Neuron (in vitro differentiated cells): ENCODE measurements at regions not wholly inside any gene's neighbourhood (a gene's known extent, or its start where the extent isn't known, plus 50 kb on each side); places are given as distances from the start of the nearest gene placed in this dataset.
"Not testable (repeated sequence)": the region's sequence is repeated elsewhere in the genome, so short reads cannot be mapped to it uniquely, and the experiment has no call there.

Source experiments
- H2AFZ ChIP-seq: one replicate; pipeline ENCODE4 v1.6.1; 2013; ENCODE audit warnings: low read depth, mild to moderate bottlenecking, inconsistent platforms, low read length, moderate library complexity
- H3K27me3 ChIP-seq: one replicate; pipeline ENCODE4 v1.6.1; 2013; ENCODE audit warnings: low read length; ENCODE audit not compliant: insufficient read depth
- H3K36me3 ChIP-seq: one replicate; pipeline ENCODE4 v1.6.1; 2013; ENCODE audit warnings: low read length; ENCODE audit not compliant: insufficient read depth
- H3K4me1 ChIP-seq: one replicate; pipeline ENCODE4 v1.6.1; 2013; ENCODE audit warnings: low read length; ENCODE audit not compliant: insufficient read depth
- H3K4me3 ChIP-seq: 2 replicates; pipeline ENCODE4 v1.5.1; 2013; ENCODE audit warnings: mild to moderate bottlenecking, low read length, moderate library complexity
- H3K9me3 ChIP-seq: one replicate; pipeline ENCODE4 v1.6.1; 2013; ENCODE audit warnings: low read length

DNA sequence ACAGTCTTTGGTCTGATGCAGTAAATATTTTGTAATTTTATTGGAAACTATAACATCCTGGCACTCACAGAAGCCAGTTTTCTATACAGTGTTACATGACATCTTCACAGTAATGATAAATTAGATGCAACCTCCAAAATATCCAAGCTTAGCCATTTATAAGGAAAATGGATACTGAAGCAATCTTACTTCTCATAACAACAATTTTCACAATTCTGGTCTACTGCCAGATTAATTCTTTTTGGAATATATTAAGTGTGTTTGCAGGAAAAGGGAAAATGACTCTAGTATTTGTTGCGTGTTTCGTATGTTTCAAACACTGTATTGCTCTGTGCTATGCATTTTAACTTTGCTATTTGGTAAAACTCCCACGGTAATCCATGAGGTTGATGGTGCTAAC is 1870.9 kb downstream of the ARAP2 start:
- Histone ChIP-seq H3K9me3 (no peaks in the 10 kb centered on the region), H3K27me3 (no peaks in the 10 kb centered on the region), H3K36me3 (no peaks in the 10 kb centered on the region), H2AFZ (no peak overlapping the region), H3K4me1 (no peaks in the 10 kb centered on the region), H3K4me3 (no peak overlapping the region)

- Histone ChIP-seq H3K9me3 (no peaks in the 10 kb centered on the region), H3K4me3 (no peak overlapping the region), H3K4me1 (no peaks in the 10 kb centered on the region), H2AFZ (no peak overlapping the region), H3K27me3 (no peaks in the 10 kb centered on the region), H3K36me3 (no peaks in the 10 kb centered on the region)
Measured at GRCh38 chr4:34412233-34412632, 1832.1 kb downstream of the ARAP2 start.

GRCh38 chr4:34412911-34413310 is 1831.4 kb downstream of the ARAP2 start:
- Histone ChIP-seq H3K27me3 (no peaks in the 10 kb centered on the region), H3K36me3 (no peaks in the 10 kb centered on the region), H3K4me1 (no peaks in the 10 kb centered on the region), H3K9me3 (no peaks in the 10 kb centered on the region), H3K4me3 (no peak overlapping the region), H2AFZ (no peak overlapping the region)

DNA sequence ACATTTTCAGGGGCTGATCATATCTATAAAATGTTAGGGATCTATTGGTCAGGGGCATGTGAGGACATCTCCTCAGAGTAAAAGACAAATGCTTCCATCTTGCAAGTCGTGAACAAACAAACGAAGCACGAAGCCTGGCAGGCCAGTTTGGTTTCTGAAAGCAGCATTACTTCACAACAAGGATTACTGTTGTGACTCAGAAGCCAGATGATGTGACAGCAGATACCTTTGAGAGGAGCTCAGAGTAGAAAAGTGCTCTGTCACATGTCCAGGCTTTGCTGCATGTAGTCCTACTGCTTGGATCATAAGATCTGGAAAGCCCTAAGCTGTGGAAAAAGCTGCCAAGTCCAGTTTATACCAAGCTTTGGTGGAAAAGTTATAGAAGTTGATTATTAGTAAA is 1827.2 kb downstream of the ARAP2 start:
- no peak overlapping the region for H3K4me3 ChIP-seq
- no peaks in the 10 kb centered on the region for H3K9me3 ChIP-seq
- H3K36me3 ChIP-seq, result no peaks in the 10 kb centered on the region
- no peaks in the 10 kb centered on the region for H3K27me3 ChIP-seq
- no peak overlapping the region for H2AFZ ChIP-seq
- H3K4me1 ChIP-seq, result no peaks in the 10 kb centered on the region

DNA sequence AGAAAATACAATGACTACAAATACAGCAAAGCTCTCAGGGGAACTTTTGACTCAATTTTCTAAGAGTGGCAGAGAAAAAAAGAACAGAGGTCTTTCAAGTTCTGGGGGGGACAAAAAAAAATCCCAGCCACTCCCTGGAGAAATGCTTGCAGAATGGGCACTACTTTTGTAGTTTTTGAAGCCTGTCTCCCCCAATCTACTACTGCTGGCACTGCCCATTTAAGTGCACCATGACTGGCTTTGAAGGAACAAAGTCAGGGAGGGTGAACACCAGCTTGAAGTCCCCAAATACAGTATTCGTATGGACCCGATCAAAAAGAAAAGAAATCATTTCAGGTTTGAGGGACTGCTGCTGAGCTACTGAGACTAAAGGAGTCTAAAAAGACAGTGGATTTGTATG is 1824.4 kb downstream of the ARAP2 start:
- H3K4me1 ChIP-seq, result peaks cover 10% of the 10 kb centered on the region
- H3K4me3 ChIP-seq, result no peak overlapping the region
- no peaks in the 10 kb centered on the region for H3K36me3 ChIP-seq
- H2AFZ ChIP-seq, result no peak overlapping the region
- no peaks in the 10 kb centered on the region for H3K27me3 ChIP-seq
- H3K9me3 ChIP-seq, result no peaks in the 10 kb centered on the region

DNA sequence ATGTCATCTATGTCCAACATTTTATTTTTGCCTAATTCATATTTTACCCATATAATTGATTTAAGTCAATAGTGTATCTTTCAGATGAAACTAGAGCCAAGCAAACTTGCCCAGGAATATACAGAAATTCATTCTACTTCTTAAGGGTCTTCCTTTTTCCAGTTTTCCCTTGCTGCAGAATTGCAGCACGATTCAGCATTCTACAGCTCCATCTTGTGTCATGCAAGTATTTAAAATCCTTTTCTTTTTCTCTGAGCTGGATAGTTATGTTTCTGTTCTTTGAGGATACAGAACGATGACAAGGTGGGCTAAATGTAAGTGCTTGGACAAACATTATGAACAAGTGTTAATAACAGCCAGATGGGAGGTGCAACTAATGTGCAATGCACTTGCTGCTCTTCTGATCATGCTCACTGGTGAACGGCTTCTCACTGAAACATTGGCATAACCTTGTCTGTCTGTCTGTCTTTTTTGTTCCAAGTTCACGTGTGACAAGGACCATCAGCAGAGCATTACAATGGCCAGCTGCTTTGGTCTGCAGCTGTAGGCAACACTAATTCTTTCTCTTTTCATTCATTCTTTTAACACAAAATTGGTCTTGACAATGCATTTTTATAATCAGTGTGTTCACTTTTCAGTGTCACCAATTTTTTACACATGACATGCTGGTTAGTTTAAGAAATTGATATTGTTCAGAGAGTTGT is 1821.7 kb downstream of the ARAP2 start:
- Histone ChIP-seq H2AFZ (no peak overlapping the region), H3K4me1 (peaks cover 10% of the 10 kb centered on the region)

DNA sequence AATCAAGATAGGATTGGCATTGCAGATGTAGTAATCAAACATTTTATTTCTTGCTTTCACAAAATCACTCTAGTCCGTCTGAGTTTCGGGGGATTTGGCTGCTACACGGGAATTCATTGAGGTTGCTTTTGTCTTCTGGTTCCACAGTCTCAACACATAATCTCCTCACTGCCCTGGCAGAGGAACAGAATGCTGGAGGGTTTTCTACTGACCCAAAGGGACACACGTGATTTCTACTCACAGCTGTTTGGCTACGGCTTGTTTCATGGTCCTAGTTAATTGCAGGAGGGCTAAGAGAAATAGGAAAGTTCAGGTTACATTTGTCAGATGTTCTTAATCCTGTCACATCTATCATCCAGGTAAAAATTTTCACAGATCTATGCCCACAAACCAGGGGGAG is 1811.6 kb downstream of the ARAP2 start:
- Histone ChIP-seq H3K4me3 (no peak overlapping the region), H3K4me1 (no peaks in the 10 kb centered on the region), H3K36me3 (no peaks in the 10 kb centered on the region), H3K27me3 (no peaks in the 10 kb centered on the region), H2AFZ (no peak overlapping the region), H3K9me3 (no peaks in the 10 kb centered on the region)

More for the DNA sequence above, 1821.7 kb downstream of the ARAP2 start:
- H3K4me3 ChIP-seq, result no peak overlapping the region
- no peaks in the 10 kb centered on the region for H3K27me3 ChIP-seq
- H3K36me3 ChIP-seq, result no peaks in the 10 kb centered on the region
- no peaks in the 10 kb centered on the region for H3K9me3 ChIP-seq

GRCh38 chr4:34434377-34434776 is 1809.9 kb downstream of the ARAP2 start:
- not testable (repeated sequence) for H2AFZ ChIP-seq, H3K27me3 ChIP-seq, H3K4me3 ChIP-seq, H3K9me3 ChIP-seq, H3K36me3 ChIP-seq, H3K4me1 ChIP-seq

DNA sequence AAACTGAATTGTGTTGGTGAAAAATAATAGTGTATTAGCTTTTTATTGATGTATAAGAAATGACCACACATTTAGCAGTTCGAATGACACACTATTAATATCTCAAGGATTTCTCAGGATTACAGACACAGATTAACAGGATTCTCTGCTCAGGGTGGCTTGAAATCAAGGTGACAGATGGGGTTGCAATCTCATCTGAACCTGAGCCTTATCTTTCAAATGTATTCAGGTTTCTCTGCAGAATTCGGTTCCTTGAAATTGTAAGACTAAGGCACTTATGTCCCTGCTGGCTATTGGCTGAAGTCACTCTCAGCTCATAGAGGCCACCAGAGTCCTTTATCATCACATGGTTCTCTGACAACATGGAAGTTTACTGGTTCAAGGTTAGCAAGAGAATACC is 1780.1 kb downstream of the ARAP2 start:
- no peaks in the 10 kb centered on the region for H3K36me3 ChIP-seq
- no peak overlapping the region for H2AFZ ChIP-seq
- no peak overlapping the region for H3K4me3 ChIP-seq
- no peaks in the 10 kb centered on the region for H3K4me1 ChIP-seq
- H3K27me3 ChIP-seq, result no peaks in the 10 kb centered on the region
- H3K9me3 ChIP-seq, result no peaks in the 10 kb centered on the region

GRCh38 chr4:34466411-34466810 is 1777.9 kb downstream of the ARAP2 start:
- H3K4me1 ChIP-seq, result no peaks in the 10 kb centered on the region
- H3K9me3 ChIP-seq, result no peaks in the 10 kb centered on the region
- no peak overlapping the region for H2AFZ ChIP-seq
- no peaks in the 10 kb centered on the region for H3K27me3 ChIP-seq
- H3K4me3 ChIP-seq, result no peak overlapping the region
- no peaks in the 10 kb centered on the region for H3K36me3 ChIP-seq

DNA sequence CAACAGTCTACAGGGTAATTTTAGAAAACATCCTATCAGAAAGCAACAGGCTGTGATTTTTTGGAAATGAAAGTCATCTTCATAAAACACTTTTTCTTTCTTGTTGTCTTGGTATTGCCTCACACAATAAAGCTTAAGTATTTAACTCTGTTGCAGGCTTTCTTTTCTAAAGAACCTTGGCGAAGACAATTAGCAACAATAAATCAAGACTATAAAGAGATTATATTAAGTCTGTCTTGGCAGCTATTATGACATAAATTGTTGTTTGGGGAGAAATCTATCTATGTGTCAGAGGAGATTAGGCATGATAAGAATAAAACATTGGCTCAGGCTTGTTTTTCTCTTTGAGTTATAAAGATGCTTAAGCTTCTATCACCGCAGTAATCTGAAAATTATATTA is 1774.8 kb downstream of the ARAP2 start:
- Histone ChIP-seq H3K27me3 (no peaks in the 10 kb centered on the region), H3K4me1 (no peaks in the 10 kb centered on the region), H3K36me3 (no peaks in the 10 kb centered on the region), H3K4me3 (no peak overlapping the region), H3K9me3 (no peaks in the 10 kb centered on the region), H2AFZ (no peak overlapping the region)

GRCh38 chr4:34485252-34485651 is 1759.1 kb downstream of the ARAP2 start:
- Histone ChIP-seq H3K36me3 (no peaks in the 10 kb centered on the region), H3K4me1 (no peaks in the 10 kb centered on the region), H3K4me3 (no peak overlapping the region), H2AFZ (no peak overlapping the region), H3K27me3 (no peaks in the 10 kb centered on the region), H3K9me3 (no peaks in the 10 kb centered on the region)

DNA sequence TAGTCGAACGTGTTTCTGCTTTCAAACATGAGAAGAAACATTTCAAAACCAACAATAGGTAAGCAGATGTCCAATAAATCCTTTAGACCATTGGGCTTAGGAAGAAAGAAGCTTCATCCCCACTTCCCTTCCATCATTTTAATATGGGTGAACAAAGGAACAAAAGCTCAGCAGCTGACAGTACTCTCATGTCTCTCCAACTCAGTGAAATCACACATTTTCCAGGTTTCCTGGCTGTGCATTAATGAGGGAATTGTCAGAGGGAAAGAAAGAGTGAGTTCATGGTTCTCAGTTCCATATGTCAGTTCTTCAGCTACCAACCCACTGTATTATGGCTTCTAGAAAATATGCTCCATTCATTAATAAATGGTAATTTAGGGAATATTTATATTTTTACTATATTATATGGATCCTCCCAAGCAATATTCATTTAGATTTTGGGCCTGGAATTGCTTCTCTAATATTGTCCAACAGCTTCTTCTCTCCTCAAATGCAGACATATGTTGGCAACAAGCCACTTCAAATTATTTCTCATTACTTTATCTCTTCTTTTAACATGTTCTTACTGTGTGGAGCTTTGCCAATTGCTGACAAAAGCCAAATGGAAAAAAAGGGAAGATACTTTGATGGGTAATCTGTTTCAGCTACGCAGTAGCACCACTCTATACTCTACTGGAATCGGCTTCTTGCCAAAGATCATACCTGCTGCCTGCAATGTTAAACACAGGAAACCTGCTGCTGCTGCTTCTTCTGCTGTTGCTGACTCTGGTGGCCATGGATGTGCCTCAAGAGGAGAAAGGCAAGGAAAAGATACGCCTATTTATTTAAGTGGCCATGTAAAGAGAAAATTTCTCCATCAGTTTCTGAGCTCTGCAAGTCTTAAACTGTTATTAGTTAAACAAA is 1757.6 kb downstream of the ARAP2 start:
- no peaks in the 10 kb centered on the region for H3K4me1 ChIP-seq

More for the DNA sequence above, 1757.6 kb downstream of the ARAP2 start:
- Histone ChIP-seq H3K27me3 (no peaks in the 10 kb centered on the region), H3K4me3 (no peak overlapping the region), H2AFZ (no peak overlapping the region), H3K36me3 (no peaks in the 10 kb centered on the region), H3K9me3 (no peaks in the 10 kb centered on the region)
